ENCODE measurements at regions not wholly inside any gene's neighbourhood (a gene's known extent, or its start where the extent isn't known, plus 50 kb on each side); places are given as distances from the start of the nearest gene placed in this dataset.

- no peaks in the 10 kb centered on the region for H3K36me3 ChIP-seq (replicated peaks in 1 of 2; ENCODE audit: control insufficient read depth in 2 of 2, insufficient read depth in 2 of 2, low read length in 2 of 2)
- no peak overlapping the region for H2BK120ac ChIP-seq (ENCODE audit: low read depth, low read length)
- H3K4me3 ChIP-seq (ENCODE audit: low read length in 2 of 2): no peak overlapping the region
- H3K23ac ChIP-seq (ENCODE audit: low read depth, low read length, poor library complexity): no peak overlapping the region
- H2BK5ac ChIP-seq (ENCODE audit: low read length): no peak overlapping the region
- no peak overlapping the region for H3K27ac ChIP-seq (replicated peaks; ENCODE audit: low read length)
- no peak overlapping the region for H4K8ac ChIP-seq (ENCODE audit: low read depth, low read length)
- H3K4ac ChIP-seq (ENCODE audit: low read length): no peak overlapping the region
- no peak overlapping the region for H3K14ac ChIP-seq (ENCODE audit: low read length)
- peaks cover 1 to 7% of the 10 kb centered on the region in 2 donors for H3K4me1 ChIP-seq (ENCODE audit: control insufficient read depth in 2 of 2, insufficient read depth in 1 of 2, low read depth in 1 of 2, low read length in 2 of 2)
- no peak overlapping the region for H3K9ac ChIP-seq (ENCODE audit: low read depth, low read length, poor library complexity)
- H3K4me2 ChIP-seq (ENCODE audit: insufficient read depth, low read length, poor library complexity, severe bottlenecking): no peak overlapping the region
- no peak overlapping the region for H4K91ac ChIP-seq (ENCODE audit: low read depth, low read length, poor library complexity)
- H2AFZ ChIP-seq (ENCODE audit: low read length): no peak overlapping the region
- no peak overlapping the region for H3K18ac ChIP-seq (ENCODE audit: low read length)
- no peak overlapping the region for H2AK5ac ChIP-seq (ENCODE audit: low read depth, low read length)
- no peaks in the 10 kb centered on the region for H3K27me3 ChIP-seq (ENCODE audit: control insufficient read depth in 3 of 3, insufficient read depth in 3 of 3, low read depth in 1 of 3, low read length in 3 of 3)
- no peak for DNase-seq (ENCODE audit: low spot score)
- H2BK15ac ChIP-seq (ENCODE audit: low read length): no peak overlapping the region
- no peaks in the 10 kb centered on the region for H3K79me1 ChIP-seq (ENCODE audit: low read depth, low read length)
- H3K9me3 ChIP-seq (replicated peaks in 1 of 2; ENCODE audit: control insufficient read depth in 2 of 2, insufficient read depth in 1 of 2, low read depth in 1 of 2, low read length in 2 of 2): no peaks in the 10 kb centered on the region
- no CpG with 5 or more reads among the region's 1 CpG for WGBS, 2 donors (ENCODE audit: extremely low coverage in 2 of 2, insufficient read length in 2 of 2, insufficient replicate concordance in 1 of 2)
- H2BK12ac ChIP-seq (ENCODE audit: low read length): no peak overlapping the region
These were observed 483.2 kb upstream of the FRG2C start for GRCh38 chr3:75180945-75181298.

- H3K9ac ChIP-seq (ENCODE audit: low read depth, low read length, poor library complexity): no peak overlapping the region
- no peaks in the 10 kb centered on the region for H3K9me3 ChIP-seq (replicated peaks in 1 of 2; ENCODE audit: control insufficient read depth in 2 of 2, insufficient read depth in 1 of 2, low read depth in 1 of 2, low read length in 2 of 2)
- H3K4me3 ChIP-seq (ENCODE audit: low read length in 2 of 2): no peak overlapping the region
- no peak overlapping the region for H3K4ac ChIP-seq (ENCODE audit: low read length)
- H3K79me1 ChIP-seq (ENCODE audit: low read depth, low read length): no peaks in the 10 kb centered on the region
- no peak overlapping the region for H2BK12ac ChIP-seq (ENCODE audit: low read length)
- H2BK15ac ChIP-seq (ENCODE audit: low read length): no peak overlapping the region
- no peak overlapping the region for H2BK5ac ChIP-seq (ENCODE audit: low read length)
- H3K36me3 ChIP-seq (replicated peaks in 1 of 2; ENCODE audit: control insufficient read depth in 2 of 2, insufficient read depth in 2 of 2, low read length in 2 of 2): no peaks in the 10 kb centered on the region
- no peak overlapping the region for H3K14ac ChIP-seq (ENCODE audit: low read length)
- no peak overlapping the region for H3K4me2 ChIP-seq (ENCODE audit: insufficient read depth, low read length, poor library complexity, severe bottlenecking)
- H3K18ac ChIP-seq (ENCODE audit: low read length): no peak overlapping the region
- no peak overlapping the region for H3K23ac ChIP-seq (ENCODE audit: low read depth, low read length, poor library complexity)
- no peak overlapping the region for H4K91ac ChIP-seq (ENCODE audit: low read depth, low read length, poor library complexity)
- H4K8ac ChIP-seq (ENCODE audit: low read depth, low read length): no peak overlapping the region
- no peak overlapping the region for H2AK5ac ChIP-seq (ENCODE audit: low read depth, low read length)
- H2AFZ ChIP-seq (ENCODE audit: low read length): peak overlapping the region; percentile 48
- no peak overlapping the region for H2BK120ac ChIP-seq (ENCODE audit: low read depth, low read length)
- no peaks in the 10 kb centered on the region for H3K27me3 ChIP-seq (ENCODE audit: control insufficient read depth in 3 of 3, insufficient read depth in 3 of 3, low read depth in 1 of 3, low read length in 3 of 3)
- DNase-seq (ENCODE audit: low spot score): peak; percentile 35
- H3K27ac ChIP-seq (replicated peaks; ENCODE audit: low read length): no peak overlapping the region
- H3K4me1 ChIP-seq (ENCODE audit: control insufficient read depth in 2 of 2, insufficient read depth in 1 of 2, low read depth in 1 of 2, low read length in 2 of 2): peaks cover 0 to 3% of the 10 kb centered on the region in 2 donors
- no CpG with 5 or more reads among the region's 3 CpGs for WGBS, 2 donors (ENCODE audit: extremely low coverage in 2 of 2, insufficient read length in 2 of 2, insufficient replicate concordance in 1 of 2)
These were observed 475.2 kb upstream of the FRG2C start for GRCh38 chr3:75188962-75189361.

- no peak overlapping the region for H3K4ac ChIP-seq (ENCODE audit: low read length)
- no peak overlapping the region for H2BK12ac ChIP-seq (ENCODE audit: low read length)
- no peak overlapping the region for H3K9ac ChIP-seq (ENCODE audit: low read depth, low read length, poor library complexity)
- no peak overlapping the region for H2BK120ac ChIP-seq (ENCODE audit: low read depth, low read length)
- H2BK15ac ChIP-seq (ENCODE audit: low read length): no peak overlapping the region
- DNase-seq (ENCODE audit: low spot score): peak; percentile 17
- H3K4me1 ChIP-seq (ENCODE audit: control insufficient read depth in 2 of 2, insufficient read depth in 1 of 2, low read depth in 1 of 2, low read length in 2 of 2): peaks cover 0 to 3% of the 10 kb centered on the region in 2 donors
- no peak overlapping the region for H2AFZ ChIP-seq (ENCODE audit: low read length)
- no peaks in the 10 kb centered on the region for H3K79me1 ChIP-seq (ENCODE audit: low read depth, low read length)
- H3K36me3 ChIP-seq (replicated peaks in 1 of 2; ENCODE audit: control insufficient read depth in 2 of 2, insufficient read depth in 2 of 2, low read length in 2 of 2): no peaks in the 10 kb centered on the region
- no CpG with 5 or more reads among the region's 6 CpGs for WGBS, 2 donors (ENCODE audit: extremely low coverage in 2 of 2, insufficient read length in 2 of 2, insufficient replicate concordance in 1 of 2)
- no peak overlapping the region for H2BK5ac ChIP-seq (ENCODE audit: low read length)
- no peak overlapping the region for H2AK5ac ChIP-seq (ENCODE audit: low read depth, low read length)
- H4K8ac ChIP-seq (ENCODE audit: low read depth, low read length): no peak overlapping the region
- no peak overlapping the region for H4K91ac ChIP-seq (ENCODE audit: low read depth, low read length, poor library complexity)
- H3K27ac ChIP-seq (replicated peaks; ENCODE audit: low read length): no peak overlapping the region
- no peak overlapping the region for H3K23ac ChIP-seq (ENCODE audit: low read depth, low read length, poor library complexity)
- H3K27me3 ChIP-seq (ENCODE audit: control insufficient read depth in 3 of 3, insufficient read depth in 3 of 3, low read depth in 1 of 3, low read length in 3 of 3): no peaks in the 10 kb centered on the region
- no peak overlapping the region for H3K4me3 ChIP-seq (ENCODE audit: low read length in 2 of 2)
- no peaks in the 10 kb centered on the region for H3K9me3 ChIP-seq (replicated peaks in 1 of 2; ENCODE audit: control insufficient read depth in 2 of 2, insufficient read depth in 1 of 2, low read depth in 1 of 2, low read length in 2 of 2)
- H3K14ac ChIP-seq (ENCODE audit: low read length): no peak overlapping the region
- H3K18ac ChIP-seq (ENCODE audit: low read length): no peak overlapping the region
- no peak overlapping the region for H3K4me2 ChIP-seq (ENCODE audit: insufficient read depth, low read length, poor library complexity, severe bottlenecking)
These were observed 471.9 kb upstream of the FRG2C start for GRCh38 chr3:75192146-75192616.

- Histone ChIP-seq H3K9me3 (replicated peaks in 1 of 2; ENCODE audit: control insufficient read depth in 2 of 2, insufficient read depth in 1 of 2, low read depth in 1 of 2, low read length in 2 of 2) (no peaks in the 10 kb centered on the region), H2BK15ac (ENCODE audit: low read length) (no peak overlapping the region), H4K91ac (ENCODE audit: low read depth, low read length, poor library complexity) (no peak overlapping the region), H3K4me3 (ENCODE audit: low read length in 2 of 2) (no peak overlapping the region), H2BK120ac (ENCODE audit: low read depth, low read length) (no peak overlapping the region), H3K23ac (ENCODE audit: low read depth, low read length, poor library complexity) (no peak overlapping the region), H2AFZ (ENCODE audit: low read length) (no peak overlapping the region), H3K18ac (ENCODE audit: low read length) (no peak overlapping the region), H4K8ac (ENCODE audit: low read depth, low read length) (no peak overlapping the region), H3K14ac (ENCODE audit: low read length) (no peak overlapping the region), H3K36me3 (replicated peaks in 1 of 2; ENCODE audit: control insufficient read depth in 2 of 2, insufficient read depth in 2 of 2, low read length in 2 of 2) (no peaks in the 10 kb centered on the region), H3K27me3 (ENCODE audit: control insufficient read depth in 3 of 3, insufficient read depth in 3 of 3, low read depth in 1 of 3, low read length in 3 of 3) (no peaks in the 10 kb centered on the region), H3K79me1 (ENCODE audit: low read depth, low read length) (no peaks in the 10 kb centered on the region), H2AK5ac (ENCODE audit: low read depth, low read length) (no peak overlapping the region), H3K4me1 (ENCODE audit: control insufficient read depth in 2 of 2, insufficient read depth in 1 of 2, low read depth in 1 of 2, low read length in 2 of 2) (no peaks in the 10 kb centered on the region), H3K4ac (ENCODE audit: low read length) (no peak overlapping the region), H2BK12ac (ENCODE audit: low read length) (no peak overlapping the region), H3K27ac (replicated peaks; ENCODE audit: low read length) (no peak overlapping the region), H2BK5ac (ENCODE audit: low read length) (no peak overlapping the region), H3K4me2 (ENCODE audit: insufficient read depth, low read length, poor library complexity, severe bottlenecking) (no peak overlapping the region), H3K9ac (ENCODE audit: low read depth, low read length, poor library complexity) (no peak overlapping the region)
- no CpG with 5 or more reads among the region's 4 CpGs for WGBS, 2 donors (ENCODE audit: extremely low coverage in 2 of 2, insufficient read length in 2 of 2, insufficient replicate concordance in 1 of 2)
- DNase-seq (ENCODE audit: low spot score): no peak
These were observed 470.3 kb upstream of the FRG2C start for GRCh38 chr3:75193797-75194196.

Measured in neuronal stem cell (in vitro differentiated cells).